GM19351 (cell line): ENCODE measurements at regions not wholly inside any gene's neighbourhood (a gene's known extent, or its start where the extent isn't known, plus 50 kb on each side); places are given as distances from the start of the nearest gene placed in this dataset.
A peak's percentile ranks its signal among the peaks of the same experiment; 100 is the strongest.
"Not testable (repeated sequence)": the region's sequence is repeated elsewhere in the genome, so short reads cannot be mapped to it uniquely, and the experiment has no call there.

Source experiments
- ATAC-seq: cut with Tn5 transposase; IDR thresholded peaks from one replicate; pipeline ENCODE4 v1.9.1; 2021; ENCODE audit warnings: mild to moderate bottlenecking, moderate library complexity; ENCODE audit not compliant: unreplicated experiment

GRCh38 chr1:213457186-213457585, 406.1 kb downstream of the RPS6KC1 start:
- no peak for ATAC-seq

GRCh38 chr1:213457733-213458132, 406.7 kb downstream of the RPS6KC1 start:
- no peak for ATAC-seq

GRCh38 chr1:213462374-213462773, 411.3 kb downstream of the RPS6KC1 start:
- ATAC-seq, result not testable (repeated sequence)

GRCh38 chr1:213464786-213465460, 413.9 kb downstream of the RPS6KC1 start:
- ATAC-seq, result no peak

- peak; percentile 59 for ATAC-seq
Measured at GRCh38 chr1:213466541-213466940, 415.5 kb downstream of the RPS6KC1 start.

- no peak for ATAC-seq
Measured at GRCh38 chr1:213474054-213474453, 423.0 kb downstream of the RPS6KC1 start.

- no peak for ATAC-seq
Measured at GRCh38 chr1:213481395-213481794, 430.4 kb downstream of the RPS6KC1 start.

GRCh38 chr1:213484333-213484732, 433.3 kb downstream of the RPS6KC1 start:
- no peak for ATAC-seq

GRCh38 chr1:213484758-213485157, 433.7 kb downstream of the RPS6KC1 start:
- ATAC-seq, result no peak

- no peak for ATAC-seq
Measured at GRCh38 chr1:213486488-213486887, 435.4 kb downstream of the RPS6KC1 start.

- ATAC-seq, result no peak
Measured at GRCh38 chr1:213491468-213491867, 440.4 kb downstream of the RPS6KC1 start.

GRCh38 chr1:213492161-213493041, 441.4 kb downstream of the RPS6KC1 start:
- no peak for ATAC-seq

- no peak for ATAC-seq
Measured at GRCh38 chr1:213499444-213499843, 448.4 kb downstream of the RPS6KC1 start.

- no peak for ATAC-seq
Measured at GRCh38 chr1:213507472-213508223, 456.6 kb downstream of the RPS6KC1 start.

GRCh38 chr1:213511173-213511572, 460.1 kb downstream of the RPS6KC1 start:
- no peak for ATAC-seq

GRCh38 chr1:213512316-213512715, 461.3 kb downstream of the RPS6KC1 start:
- ATAC-seq, result no peak

- ATAC-seq, result no peak
Measured at GRCh38 chr1:213513006-213513405, 462.0 kb downstream of the RPS6KC1 start.

GRCh38 chr1:213514408-213515179, 463.6 kb downstream of the RPS6KC1 start:
- ATAC-seq, result not testable (repeated sequence)

- ATAC-seq, result no peak
Measured at GRCh38 chr1:213519098-213519497, 468.1 kb downstream of the RPS6KC1 start.

- ATAC-seq, result no peak
Measured at GRCh38 chr1:213521206-213521605, 466.6 kb upstream of the PROX1 start.
